GM18508 (cell line): ENCODE measurements at regions not wholly inside any gene's neighbourhood (a gene's known extent, or its start where the extent isn't known, plus 50 kb on each side); places are given as distances from the start of the nearest gene placed in this dataset.
"Not testable (repeated sequence)": the region's sequence is repeated elsewhere in the genome, so short reads cannot be mapped to it uniquely, and the experiment has no call there.

Source experiments
- ATAC-seq: cut with Tn5 transposase; IDR thresholded peaks from one replicate; pipeline ENCODE4 v1.9.1; 2021; ENCODE audit warnings: moderate number of reproducible peaks; ENCODE audit not compliant: insufficient read depth, unreplicated experiment

- no peak for ATAC-seq
Measured at GRCh38 chr12:59164226-59164625, 243.9 kb upstream of the LRIG3 start.

- no peak for ATAC-seq
Measured at GRCh38 chr12:59158681-59159080, 238.4 kb upstream of the LRIG3 start.

GRCh38 chr12:59158066-59158465, 237.8 kb upstream of the LRIG3 start:
- no peak for ATAC-seq

GRCh38 chr12:59155448-59155847, 235.1 kb upstream of the LRIG3 start:
- no peak for ATAC-seq

- ATAC-seq, result no peak
Measured at GRCh38 chr12:59151243-59151642, 230.9 kb upstream of the LRIG3 start.

GRCh38 chr12:59149995-59150642, 229.8 kb upstream of the LRIG3 start:
- ATAC-seq, result peak; percentile 99

GRCh38 chr12:59147791-59148190, 227.5 kb upstream of the LRIG3 start:
- no peak for ATAC-seq

- ATAC-seq, result no peak
Measured at GRCh38 chr12:59142183-59142790, 222.0 kb upstream of the LRIG3 start.

GRCh38 chr12:59134750-59135149, 214.4 kb upstream of the LRIG3 start:
- ATAC-seq, result no peak

GRCh38 chr12:59131462-59131861, 211.2 kb upstream of the LRIG3 start:
- no peak for ATAC-seq

- ATAC-seq, result no peak
Measured at GRCh38 chr12:59122784-59123183, 202.5 kb upstream of the LRIG3 start.

- no peak for ATAC-seq
Measured at GRCh38 chr12:59121451-59121850, 201.1 kb upstream of the LRIG3 start.

GRCh38 chr12:59119676-59120075, 199.4 kb upstream of the LRIG3 start:
- no peak for ATAC-seq

- ATAC-seq, result no peak
Measured at GRCh38 chr12:59118356-59118755, 198.1 kb upstream of the LRIG3 start.

GRCh38 chr12:59115995-59116394, 195.7 kb upstream of the LRIG3 start:
- no peak for ATAC-seq

GRCh38 chr12:59115526-59115925, 195.2 kb upstream of the LRIG3 start:
- no peak for ATAC-seq

- ATAC-seq, result peak; percentile 84
Measured at GRCh38 chr12:59113831-59114615, 193.7 kb upstream of the LRIG3 start.

- ATAC-seq, result no peak
Measured at GRCh38 chr12:59111851-59112250, 191.5 kb upstream of the LRIG3 start.

GRCh38 chr12:59108516-59108915, 188.2 kb upstream of the LRIG3 start:
- ATAC-seq, result not testable (repeated sequence)

- ATAC-seq, result no peak
Measured at GRCh38 chr12:59100585-59100984, 180.3 kb upstream of the LRIG3 start.

- no peak for ATAC-seq
Measured at GRCh38 chr12:59097876-59098275, 177.6 kb upstream of the LRIG3 start.
